ENCODE measurements at regions not wholly inside any gene's neighbourhood (a gene's known extent, or its start where the extent isn't known, plus 50 kb on each side); places are given as distances from the start of the nearest gene placed in this dataset.

DNA sequence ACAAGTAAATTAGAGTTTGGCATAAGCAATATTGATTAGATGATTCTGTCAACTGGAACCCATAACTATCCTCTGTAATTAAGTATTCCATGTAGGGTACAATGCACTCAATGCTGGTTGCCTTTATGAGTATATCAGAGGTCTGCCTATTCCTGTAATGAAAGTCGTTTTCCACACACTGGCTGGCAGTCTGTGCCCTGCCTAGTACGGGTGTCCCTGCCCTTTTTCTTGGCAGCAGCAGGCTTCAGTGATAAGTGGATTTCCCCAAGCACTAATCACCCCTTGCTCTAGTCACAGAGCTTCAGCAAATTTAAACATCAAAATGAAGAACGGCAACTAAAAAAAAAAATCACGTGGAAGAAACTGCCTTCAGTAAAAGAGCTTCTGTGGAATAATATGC, 294.8 kb upstream of the STT3B start:
- TF ChIP-seq POLR2AphosphoS5 (IDR thresholded peaks at IDR 0.05) (no peak), CTCF (IDR thresholded peaks at IDR 0.05) (no peak)

All from stomach (tissue), 4 donors.